ENCODE measurements at regions not wholly inside any gene's neighbourhood (a gene's known extent, or its start where the extent isn't known, plus 50 kb on each side); places are given as distances from the start of the nearest gene placed in this dataset.

DNA sequence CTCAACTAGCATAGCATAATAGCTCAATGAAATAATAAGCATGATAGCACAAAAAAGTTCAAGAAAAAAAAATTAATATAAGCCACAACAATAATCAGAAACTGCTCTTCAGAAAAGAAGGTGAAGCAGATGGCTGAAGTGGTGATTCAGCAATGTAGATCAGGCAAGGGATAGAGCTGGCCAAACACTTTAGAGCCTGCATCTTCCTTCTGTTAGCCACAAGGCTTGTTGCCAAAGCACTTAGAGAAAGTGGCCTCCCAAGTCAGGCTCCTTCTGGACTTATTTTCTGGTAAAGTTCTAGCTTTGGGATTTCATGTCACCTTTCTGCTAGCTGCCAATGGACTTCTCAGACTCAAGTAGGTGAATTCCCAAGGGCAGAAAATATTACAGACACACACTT is 60.3 kb upstream of the C1orf87 start:
- TF ChIP-seq, protein P1, sequence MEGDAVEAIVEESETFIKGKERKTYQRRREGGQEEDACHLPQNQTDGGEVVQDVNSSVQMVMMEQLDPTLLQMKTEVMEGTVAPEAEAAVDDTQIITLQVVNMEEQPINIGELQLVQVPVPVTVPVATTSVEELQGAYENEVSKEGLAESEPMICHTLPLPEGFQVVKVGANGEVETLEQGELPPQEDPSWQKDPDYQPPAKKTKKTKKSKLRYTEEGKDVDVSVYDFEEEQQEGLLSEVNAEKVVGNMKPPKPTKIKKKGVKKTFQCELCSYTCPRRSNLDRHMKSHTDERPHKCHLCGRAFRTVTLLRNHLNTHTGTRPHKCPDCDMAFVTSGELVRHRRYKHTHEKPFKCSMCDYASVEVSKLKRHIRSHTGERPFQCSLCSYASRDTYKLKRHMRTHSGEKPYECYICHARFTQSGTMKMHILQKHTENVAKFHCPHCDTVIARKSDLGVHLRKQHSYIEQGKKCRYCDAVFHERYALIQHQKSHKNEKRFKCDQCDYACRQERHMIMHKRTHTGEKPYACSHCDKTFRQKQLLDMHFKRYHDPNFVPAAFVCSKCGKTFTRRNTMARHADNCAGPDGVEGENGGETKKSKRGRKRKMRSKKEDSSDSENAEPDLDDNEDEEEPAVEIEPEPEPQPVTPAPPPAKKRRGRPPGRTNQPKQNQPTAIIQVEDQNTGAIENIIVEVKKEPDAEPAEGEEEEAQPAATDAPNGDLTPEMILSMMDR (conservative IDR thresholded peaks at IDR 0.05 in 1 of 2, IDR thresholded peaks at IDR 0.05 in 1 of 2; ENCODE audit: low read depth in 1 of 2, low read length in 2 of 2), result no peak
- TF ChIP-seq EZH2 (IDR thresholded peaks at IDR 0.05; ENCODE audit: low read length, missing control alignments), result no peak

Measured in fibroblast of lung (primary cell).